Heart right ventricle (tissue), 16 donors: ENCODE measurements at regions not wholly inside any gene's neighbourhood (a gene's known extent, or its start where the extent isn't known, plus 50 kb on each side); places are given as distances from the start of the nearest gene placed in this dataset.

Source experiments
- ATAC-seq, 8 donors: fragments of 200-7000 bp; cut with Tn5 transposase; one replicate each; pipeline ENCODE4 v1.9.1; 2020; ENCODE audit warnings: mild to moderate bottlenecking in 8 of 8, moderate library complexity in 8 of 8, moderate number of reproducible peaks in 1 of 8
- DNase-seq, 2 donors: peaks; one replicate each; pipeline ENCODE4 v3.0.0-alpha.2; 2020
- H3K27ac ChIP-seq, 10 donors: fragments of 200-600 bp; sonication (generic) in 2 of 10; one replicate each; pipeline versions ENCODE4 v1.5.0 to v1.8.0; 2020 to 2022; ENCODE audit warnings: mild to moderate bottlenecking in 3 of 10
- H3K27me3 ChIP-seq, 7 donors: fragments of 200-600 bp; one replicate each; pipeline ENCODE4 v1.8.0; 2021 to 2022; ENCODE audit warnings: mild to moderate bottlenecking in 2 of 7
- H3K36me3 ChIP-seq, 9 donors: fragments of 200-600 bp; sonication (generic) in 1 of 9; one replicate each; pipeline versions ENCODE4 v1.5.0 to v1.8.0; 2020 to 2022; ENCODE audit warnings: mild to moderate bottlenecking in 2 of 9
- H3K4me1 ChIP-seq, 9 donors: fragments of 200-600 bp; sonication (generic) in 1 of 9; one replicate each; pipeline versions ENCODE4 v1.5.0 to v1.8.0; 2020 to 2022; ENCODE audit warnings: mild to moderate bottlenecking in 4 of 9
- H3K4me3 ChIP-seq, 10 donors: fragments of 200-600 bp; sonication (generic) in 2 of 10; one replicate each; pipeline versions ENCODE4 v1.5.0 to v1.8.0; 2020 to 2022; ENCODE audit warnings: mild to moderate bottlenecking in 7 of 10, moderate library complexity in 2 of 10
- H3K9me3 ChIP-seq, 11 donors: fragments of 200-600 bp in 10 of 11; sonication (generic) in 2 of 11; one replicate each; pipeline versions ENCODE4 v1.5.0 to v1.8.0; 2013 to 2022; ENCODE audit warnings: mild to moderate bottlenecking in 2 of 11, control low read depth in 1 of 11, moderate library complexity in 1 of 11
- WGBS, 2 donors: extraction: QIAGEN DNeasy Blood & Tissue Kit; methylation state at CpG; one replicate each; pipeline ENCODE4 v1.1.7; 2013; ENCODE audit warnings: inconsistent platforms in 1 of 2; 5-methylcytosine and 5-hydroxymethylcytosine counted together
- intact Hi-C, 10 donors: fragments of 100-400 bp; cut with DNase I; formaldehyde crosslinking; loops; one replicate each; pipeline versions ENCODE4 v1.11.1 to v1.14.2; 2022
- TF ChIP-seq, protein P1 (sequence below), 9 donors: fragments of 200-600 bp; sonication (generic) in 2 of 9; IDR thresholded peaks; one replicate each; pipeline versions ENCODE4 v1.5.0 to v1.8.0; 2021 to 2022; ENCODE audit warnings: antibody characterized with exemption in 9 of 9, mild to moderate bottlenecking in 5 of 9, moderate library complexity in 1 of 9
- donor health status: Arrhythmogenic right ventricular cardiomyopathy.
- donor health status: ischemic (EF 13 %, LVEDD 7.1; RV severe dilation, severe dysfunction).
- donor health status: healthy with polysubstance abuse.
- donor health status: DM: no; HTN: yes; CAD: no.
- donor health status: DM: no; HTN: no; CAD: no.
- donor health status: ischemic (EF 25% LVEDD 6.9; RV normal size, moderate dysfunction).
- donor health status: ischemic (EF 25% LVEDD 5.7; RV mildly dilated, moderate dysfunction).
- donor health status: healthy.
- donor health status: DM: yes; HTN: yes; CAD: no.
- donor health status: Ischemic cardiomyopathy.
- donor health status: ischemic (EF 35%, LVEDD 5.7; RV mildly dilated, moderate dysfunction).
- donor health status: nonischemic (EF 11% LVEDD 7.7; RV severe dilation, severe dysfunction).
- donor health status: DM: yes; HTN: yes; CAD: no.
- donor health status: PGD.
- donor health status: ischemic (EF 29% LVEDD 5.4; RV normal size, mild dysfunction).
- donor health status: nonischemic (EF 23%, LVEDD 6.1; RV moderate dilation, normal function).

DNA sequence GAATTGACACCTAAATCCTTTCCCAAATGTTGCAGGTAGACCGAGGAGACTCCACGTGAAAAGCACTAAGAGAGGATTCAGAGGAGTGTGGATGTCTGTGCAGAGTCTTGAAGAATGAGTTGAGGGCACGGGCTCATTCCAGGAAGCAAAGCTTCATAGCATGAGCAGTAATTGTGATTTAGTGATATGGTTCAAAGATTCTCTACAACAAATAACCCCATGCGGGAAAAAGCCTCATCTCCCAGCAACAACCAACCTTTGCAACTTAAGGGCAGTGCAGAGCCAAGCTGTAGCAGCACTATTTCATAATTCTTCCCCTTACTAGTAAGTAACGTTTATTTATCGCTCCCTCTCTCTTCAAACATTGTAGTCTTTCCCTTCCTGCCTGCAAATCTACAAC is 87.5 kb upstream of the CLMP start:
- H3K36me3 ChIP-seq, result no peaks in the 10 kb centered on the region
- intact Hi-C loops, result no loop called here
- peaks cover 0 to 5% (median 0%) of the 10 kb centered on the region in 11 donors for H3K9me3 ChIP-seq
- H3K4me3 ChIP-seq, result no peak overlapping the region
- ATAC-seq (no peak), DNase-seq (no peak)
- peaks cover 0 to 24% (median 5%) of the 10 kb centered on the region in 7 donors for H3K27me3 ChIP-seq
- TF ChIP-seq, protein P1, sequence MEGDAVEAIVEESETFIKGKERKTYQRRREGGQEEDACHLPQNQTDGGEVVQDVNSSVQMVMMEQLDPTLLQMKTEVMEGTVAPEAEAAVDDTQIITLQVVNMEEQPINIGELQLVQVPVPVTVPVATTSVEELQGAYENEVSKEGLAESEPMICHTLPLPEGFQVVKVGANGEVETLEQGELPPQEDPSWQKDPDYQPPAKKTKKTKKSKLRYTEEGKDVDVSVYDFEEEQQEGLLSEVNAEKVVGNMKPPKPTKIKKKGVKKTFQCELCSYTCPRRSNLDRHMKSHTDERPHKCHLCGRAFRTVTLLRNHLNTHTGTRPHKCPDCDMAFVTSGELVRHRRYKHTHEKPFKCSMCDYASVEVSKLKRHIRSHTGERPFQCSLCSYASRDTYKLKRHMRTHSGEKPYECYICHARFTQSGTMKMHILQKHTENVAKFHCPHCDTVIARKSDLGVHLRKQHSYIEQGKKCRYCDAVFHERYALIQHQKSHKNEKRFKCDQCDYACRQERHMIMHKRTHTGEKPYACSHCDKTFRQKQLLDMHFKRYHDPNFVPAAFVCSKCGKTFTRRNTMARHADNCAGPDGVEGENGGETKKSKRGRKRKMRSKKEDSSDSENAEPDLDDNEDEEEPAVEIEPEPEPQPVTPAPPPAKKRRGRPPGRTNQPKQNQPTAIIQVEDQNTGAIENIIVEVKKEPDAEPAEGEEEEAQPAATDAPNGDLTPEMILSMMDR (IDR thresholded peaks at IDR 0.05), result no peak
- WGBS, 2 donors, result 72 to 86% methylated on average over 6 of the region's 6 CpGs
- H3K27ac ChIP-seq, result no peak overlapping the region
- no peaks in the 10 kb centered on the region for H3K4me1 ChIP-seq

DNA sequence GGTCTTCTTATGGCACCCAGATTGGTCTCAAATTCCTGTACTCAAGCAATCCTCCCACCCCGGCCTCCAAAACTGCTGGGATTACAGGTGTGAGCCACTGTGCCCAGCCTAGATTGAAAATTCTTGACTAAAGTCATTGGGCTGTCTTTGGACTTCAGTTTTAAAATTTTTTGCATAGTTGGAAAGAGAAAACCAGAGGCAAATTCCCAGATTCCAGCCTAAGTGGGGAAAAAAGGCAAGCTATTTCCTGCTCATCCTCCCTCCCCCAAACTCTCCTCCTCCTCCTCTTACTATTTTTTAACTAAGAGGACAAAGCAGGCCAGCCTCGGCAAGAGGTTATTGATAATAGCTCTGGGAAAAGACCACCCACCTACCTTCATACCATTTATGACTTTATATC is 78.6 kb upstream of the CLMP start:
- no peaks in the 10 kb centered on the region for H3K4me1 ChIP-seq
- no peak overlapping the region for H3K4me3 ChIP-seq
- TF ChIP-seq, protein P1 (IDR thresholded peaks at IDR 0.05), result no peak
- ATAC-seq, result no peak
- no peaks in the 10 kb centered on the region for H3K9me3 ChIP-seq
- H3K27ac ChIP-seq, result no peak overlapping the region
- H3K36me3 ChIP-seq, result no peaks in the 10 kb centered on the region
- 63 to 74% methylated on average over 2 of the region's 2 CpGs for WGBS, 2 donors
- H3K27me3 ChIP-seq, result peaks cover 0 to 7% (median 0%) of the 10 kb centered on the region in 7 donors
- intact Hi-C loops, result no loop called here
- DNase-seq, result no peak

DNA sequence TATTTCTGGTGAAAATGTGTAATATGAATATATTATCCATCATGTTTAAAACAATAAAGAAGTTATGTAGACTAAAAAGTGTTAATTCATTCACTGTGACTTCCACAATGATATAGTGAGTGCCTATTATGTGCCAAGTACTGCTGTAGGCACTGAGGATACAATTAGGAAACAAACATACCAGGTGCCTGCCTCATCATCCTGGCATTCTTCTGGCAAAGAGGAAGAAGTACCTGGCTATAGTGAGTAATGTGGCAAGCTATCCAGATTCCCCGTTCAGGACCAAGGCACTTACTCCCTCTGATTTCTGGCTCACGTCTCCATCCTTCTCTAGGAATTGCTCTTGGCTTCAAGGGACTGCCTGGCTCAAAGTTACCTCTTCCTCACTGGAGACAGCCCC is 77.5 kb upstream of the CLMP start:
- DNase-seq, result no peak
- WGBS, 2 donors, result 52 to 69% methylated on average over 2 of the region's 2 CpGs
- peaks cover 0 to 13% (median 4%) of the 10 kb centered on the region in 7 donors for H3K27me3 ChIP-seq
- intact Hi-C loops, result no loop called here
- no peak for ATAC-seq
- TF ChIP-seq, protein P1 (IDR thresholded peaks at IDR 0.05), result no peak
- no peak overlapping the region for H3K27ac ChIP-seq
- no peak overlapping the region for H3K4me3 ChIP-seq
- H3K4me1 ChIP-seq, result no peaks in the 10 kb centered on the region
- no peaks in the 10 kb centered on the region for H3K36me3 ChIP-seq
- no peaks in the 10 kb centered on the region for H3K9me3 ChIP-seq

- Histone ChIP-seq H3K4me1 (peaks cover 0 to 5% (median 0%) of the 10 kb centered on the region in 9 donors), H3K4me3 (no peak overlapping the region), H3K36me3 (no peaks in the 10 kb centered on the region), H3K27ac (no peak overlapping the region), H3K27me3 (peaks cover 0 to 39% (median 16%) of the 10 kb centered on the region in 7 donors), H3K9me3 (no peaks in the 10 kb centered on the region)
- WGBS, 2 donors, result 60 to 67% methylated on average over 6 of the region's 6 CpGs
- ATAC-seq (no peak), DNase-seq (no peak)
- TF ChIP-seq, protein P1 (IDR thresholded peaks at IDR 0.05), result no peak
- intact Hi-C loops, result no loop called here
Observed at GRCh38 chr11:123268156-123268555, 73.1 kb upstream of the CLMP start.
